Vagina (tissue), 2 donors: ENCODE measurements at regions not wholly inside any gene's neighbourhood (a gene's known extent, or its start where the extent isn't known, plus 50 kb on each side); places are given as distances from the start of the nearest gene placed in this dataset.

ENCODE experiments used
- CTCF ChIP-seq, 3 experiments: fragments of 450-650 bp in 2 of 3; fragments of 200-600 bp in 1 of 3; sonication (generic) in 1 of 3; IDR thresholded peaks; one replicate each; pipeline ENCODE4 v1.5.1; 2017 to 2019; ENCODE audit warnings: antibody characterized with exemption in 3 of 3, mild to moderate bottlenecking in 2 of 3, moderate library complexity in 2 of 3
- POLR2A ChIP-seq, 2 donors: fragments of 450-650 bp; IDR thresholded peaks; one replicate each; pipeline ENCODE4 v1.6.1; 2017; ENCODE audit warnings: antibody characterized with exemption in 2 of 2, mild to moderate bottlenecking in 2 of 2, moderate library complexity in 2 of 2

GRCh38 chr1:219837994-219838294, 90.4 kb downstream of the SLC30A10 start:
- TF ChIP-seq POLR2A (IDR thresholded peaks at IDR 0.05): no peak
- TF ChIP-seq CTCF (IDR thresholded peaks at IDR 0.05): peak in 1 of 3 experiments; percentile 12
